Stomach (tissue), 8 donors: ENCODE measurements at regions not wholly inside any gene's neighbourhood (a gene's known extent, or its start where the extent isn't known, plus 50 kb on each side); places are given as distances from the start of the nearest gene placed in this dataset.

Experiments used
- DNase-seq, 2 donors: peaks; one replicate each; pipeline versions ENCODE4 v3.0.0 to v3.0.0-alpha.2; 2013 to 2019
- H3K27ac ChIP-seq, 5 donors: fragments of 200-600 bp in 4 of 5; sonication (generic) in 4 of 5; one replicate each; pipeline ENCODE4 v1.5.1; 2013 to 2019; ENCODE audit warnings: mild to moderate bottlenecking in 1 of 5, moderate library complexity in 1 of 5
- H3K27me3 ChIP-seq, 3 donors: fragments of 200-600 bp; sonication (generic); one replicate each; pipeline ENCODE4 v1.5.1; 2017 to 2019; ENCODE audit warnings: mixed run types in 1 of 3
- H3K36me3 ChIP-seq, 4 donors: fragments of 200-600 bp; sonication (generic); 1 replicate in 3 of 4; 2 replicates in 1 of 4; pipeline ENCODE4 v1.5.1; 2016 to 2019
- H3K4me1 ChIP-seq, 4 donors: fragments of 200-600 bp; sonication (generic); one replicate each; pipeline ENCODE4 v1.5.1; 2016 to 2019
- H3K4me3 ChIP-seq, 4 donors: fragments of 200-600 bp; sonication (generic) in 3 of 4; one replicate each; pipeline ENCODE4 v1.5.1; 2016 to 2019; ENCODE audit warnings: mild to moderate bottlenecking in 1 of 4
- H3K9me3 ChIP-seq, 4 donors: fragments of 200-600 bp; sonication (generic); one replicate each; pipeline ENCODE4 v1.5.1; 2016 to 2019
- EP300 ChIP-seq: sonication (generic); formaldehyde crosslinking; IDR thresholded peaks from one replicate; pipeline ENCODE4 v1.6.1; 2017; ENCODE audit warnings: antibody characterized with exemption
- POLR2A ChIP-seq, 4 donors: fragments of 450-650 bp; IDR thresholded peaks; one replicate each; pipeline ENCODE4 v1.6.1; 2016; ENCODE audit warnings: antibody characterized with exemption in 4 of 4, control low read depth in 2 of 4, mild to moderate bottlenecking in 1 of 4, moderate library complexity in 1 of 4
- POLR2AphosphoS5 ChIP-seq, 3 donors: sonication (generic); formaldehyde crosslinking; IDR thresholded peaks; one replicate each; pipeline ENCODE4 v1.6.1; 2016; ENCODE audit warnings: antibody characterized with exemption in 3 of 3
- WGBS, 5 donors: extraction: QIAGEN DNeasy Blood & Tissue Kit in 3 of 5; methylation state at CpG; one replicate each; pipeline versions ENCODE4 v1.1.5 to v1.1.7; 2013 to 2018; 5-methylcytosine and 5-hydroxymethylcytosine counted together
- intact Hi-C: fragments of 100-400 bp; cut with DNase I; formaldehyde crosslinking; loops from one replicate; pipeline ENCODE4 v1.15.1; 2023; ENCODE audit warnings: low total_unique reads
- TF ChIP-seq, protein P1 (sequence below), 7 experiments: fragments of 450-650 bp in 4 of 7; fragments of 200-600 bp in 3 of 7; sonication (generic) in 3 of 7; IDR thresholded peaks; one replicate each; pipeline ENCODE4 v1.5.1; 2016 to 2019; ENCODE audit warnings: antibody characterized with exemption in 7 of 7, control low read depth in 2 of 7, mild to moderate bottlenecking in 1 of 7
- donor health status: healthy with polysubstance abuse.
- donor health status: Bipolar disorder and iron deficiency.
- donor health status: healthy.

DNA sequence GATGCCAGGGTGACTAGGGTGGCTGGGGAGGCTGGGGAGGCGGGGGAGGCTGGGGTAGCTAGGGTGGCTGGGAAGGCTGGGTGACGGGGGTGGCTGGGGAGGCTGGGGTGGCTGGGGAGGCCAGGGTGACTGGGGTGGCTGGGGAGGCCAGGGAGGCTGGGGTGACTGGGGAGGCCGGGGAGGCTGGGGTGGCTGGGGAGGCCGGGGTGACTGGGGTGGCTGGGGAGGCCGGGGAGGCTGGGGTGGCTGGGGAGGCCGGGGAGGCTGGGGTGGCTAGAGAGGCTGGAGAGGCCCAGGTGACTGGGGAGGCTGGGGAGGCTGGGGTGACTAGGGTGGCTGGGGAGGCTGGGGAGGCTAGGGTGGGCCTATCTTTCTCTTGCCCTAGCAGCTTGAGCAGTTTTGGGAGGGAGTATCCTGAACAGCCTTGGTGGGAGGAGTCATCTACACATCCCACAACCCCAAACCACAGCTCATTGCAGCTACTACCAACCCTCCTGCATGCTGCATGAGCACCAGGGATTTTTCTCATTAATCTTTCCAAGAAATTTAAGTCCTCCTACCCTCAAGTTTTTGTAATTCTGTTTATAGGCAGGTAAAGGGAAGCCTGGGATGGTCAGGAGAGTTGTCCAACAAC lies 203.2 kb upstream of the IRX1 start:
- 68 to 93% (median 87%) methylated on average over 3 to 6 of the region's 6 CpGs for whole genome bisulfite sequencing, 5 donors
- DNase-seq, result no peak
- Histone ChIP-seq H3K4me3 (no peak overlapping the region), H3K4me1 (peaks cover 0 to 10% (median 0%) of the 10 kb centered on the region in 4 donors), H3K27me3 (no peaks in the 10 kb centered on the region), H3K9me3 (no peaks in the 10 kb centered on the region), H3K36me3 (no peaks in the 10 kb centered on the region), H3K27ac (no peak overlapping the region)
- TF ChIP-seq POLR2A (IDR thresholded peaks at IDR 0.05) (no peak), POLR2AphosphoS5 (IDR thresholded peaks at IDR 0.05) (no peak), EP300 (no peak)
- TF ChIP-seq, protein P1, sequence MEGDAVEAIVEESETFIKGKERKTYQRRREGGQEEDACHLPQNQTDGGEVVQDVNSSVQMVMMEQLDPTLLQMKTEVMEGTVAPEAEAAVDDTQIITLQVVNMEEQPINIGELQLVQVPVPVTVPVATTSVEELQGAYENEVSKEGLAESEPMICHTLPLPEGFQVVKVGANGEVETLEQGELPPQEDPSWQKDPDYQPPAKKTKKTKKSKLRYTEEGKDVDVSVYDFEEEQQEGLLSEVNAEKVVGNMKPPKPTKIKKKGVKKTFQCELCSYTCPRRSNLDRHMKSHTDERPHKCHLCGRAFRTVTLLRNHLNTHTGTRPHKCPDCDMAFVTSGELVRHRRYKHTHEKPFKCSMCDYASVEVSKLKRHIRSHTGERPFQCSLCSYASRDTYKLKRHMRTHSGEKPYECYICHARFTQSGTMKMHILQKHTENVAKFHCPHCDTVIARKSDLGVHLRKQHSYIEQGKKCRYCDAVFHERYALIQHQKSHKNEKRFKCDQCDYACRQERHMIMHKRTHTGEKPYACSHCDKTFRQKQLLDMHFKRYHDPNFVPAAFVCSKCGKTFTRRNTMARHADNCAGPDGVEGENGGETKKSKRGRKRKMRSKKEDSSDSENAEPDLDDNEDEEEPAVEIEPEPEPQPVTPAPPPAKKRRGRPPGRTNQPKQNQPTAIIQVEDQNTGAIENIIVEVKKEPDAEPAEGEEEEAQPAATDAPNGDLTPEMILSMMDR (IDR thresholded peaks at IDR 0.05), result no peak
- intact Hi-C loops, result no loop called here

- peaks cover 0 to 10% (median 0%) of the 10 kb centered on the region in 4 donors for H3K4me1 ChIP-seq
- TF ChIP-seq, protein P1 (IDR thresholded peaks at IDR 0.05), result no peak
- TF ChIP-seq POLR2A (IDR thresholded peaks at IDR 0.05), result no peak
- no peak for TF ChIP-seq POLR2AphosphoS5 (IDR thresholded peaks at IDR 0.05)
- TF ChIP-seq EP300, result no peak
- no peak for DNase-seq
- no peaks in the 10 kb centered on the region for H3K36me3 ChIP-seq
- WGBS, 5 donors, result 74 to 84% (median 77%) methylated on average over 7 of the region's 7 CpGs
- H3K27ac ChIP-seq, result no peak overlapping the region
- peaks cover 0 to under 1% (median 0%) of the 10 kb centered on the region in 3 donors for H3K27me3 ChIP-seq
- H3K4me3 ChIP-seq, result no peak overlapping the region
- intact Hi-C loops, result no loop called here
- no peaks in the 10 kb centered on the region for H3K9me3 ChIP-seq
Observed at GRCh38 chr5:3391210-3391609, 204.4 kb upstream of the IRX1 start.

- Histone ChIP-seq H3K36me3 (no peaks in the 10 kb centered on the region), H3K27ac (no peak overlapping the region), H3K27me3 (peaks cover 0 to 6% (median 0%) of the 10 kb centered on the region in 3 donors), H3K4me1 (peaks cover 0 to 1% (median 0%) of the 10 kb centered on the region in 4 donors), H3K9me3 (no peaks in the 10 kb centered on the region), H3K4me3 (no peak overlapping the region)
- no peak for DNase-seq
- WGBS, 5 donors, result 64 to 82% (median 78%) methylated on average over 9 to 11 of the region's 11 CpGs
- TF ChIP-seq, protein P1 (IDR thresholded peaks at IDR 0.05), result no peak
- TF ChIP-seq POLR2AphosphoS5 (IDR thresholded peaks at IDR 0.05) (no peak), POLR2A (IDR thresholded peaks at IDR 0.05) (no peak), EP300 (no peak)
- intact Hi-C loops, result no loop called here
Observed at GRCh38 chr5:3389471-3390026, 206.1 kb upstream of the IRX1 start.

DNA sequence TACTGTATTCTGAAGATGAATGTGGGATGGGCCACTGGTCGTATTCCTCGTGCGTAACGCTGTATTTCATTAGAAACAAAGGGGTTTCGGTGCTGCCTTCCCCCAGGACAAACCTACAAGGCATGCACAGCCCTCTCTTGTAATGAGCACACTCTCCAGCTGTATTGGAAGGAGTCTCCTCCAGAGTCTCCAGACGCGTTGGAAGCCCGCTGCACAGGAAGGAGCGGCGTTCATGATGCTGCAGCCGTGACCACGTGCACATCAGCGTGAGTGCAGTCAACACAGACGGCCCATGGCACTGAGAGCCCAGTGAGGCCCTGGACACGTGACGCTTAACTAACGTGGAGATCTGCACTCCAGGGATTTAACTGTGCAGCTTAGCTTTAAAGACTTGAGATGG lies 209.0 kb upstream of the IRX1 start:
- H3K4me3 ChIP-seq, result no peak overlapping the region
- no peak for DNase-seq
- intact Hi-C loops, result no loop called here
- no peaks in the 10 kb centered on the region for H3K4me1 ChIP-seq
- H3K36me3 ChIP-seq, result no peaks in the 10 kb centered on the region
- H3K9me3 ChIP-seq, result peaks cover 0 to under 1% (median 0%) of the 10 kb centered on the region in 4 donors
- H3K27ac ChIP-seq, result no peak overlapping the region
- H3K27me3 ChIP-seq, result peaks cover 0 to 6% (median 0%) of the 10 kb centered on the region in 3 donors
- WGBS, 5 donors, result 75 to 85% (median 81%) methylated on average over 17 of the region's 17 CpGs
- no peak for TF ChIP-seq POLR2A (IDR thresholded peaks at IDR 0.05)
- TF ChIP-seq, protein P1 (IDR thresholded peaks at IDR 0.05), result no peak
- TF ChIP-seq POLR2AphosphoS5 (IDR thresholded peaks at IDR 0.05), result no peak
- TF ChIP-seq EP300, result no peak
